OCI-LY3 (cell line): ENCODE measurements at regions not wholly inside any gene's neighbourhood (a gene's known extent, or its start where the extent isn't known, plus 50 kb on each side); places are given as distances from the start of the nearest gene placed in this dataset.

Experiments
- EZH2phosphoT487 ChIP-seq: fragments of 200-600 bp; shearing (Covaris generic); IDR thresholded peaks from 2 replicates; pipeline ENCODE4 v1.6.1; 2018; ENCODE audit warnings: antibody characterized with exemption, mixed run types, low read depth
- TF ChIP-seq, protein P1 (sequence below): fragments of 200-600, 300-600 bp; sonication (generic); IDR thresholded peaks from 2 replicates; pipeline ENCODE4 v1.5.1; 2014; ENCODE audit warnings: antibody characterized with exemption, low read length, low read depth

DNA sequence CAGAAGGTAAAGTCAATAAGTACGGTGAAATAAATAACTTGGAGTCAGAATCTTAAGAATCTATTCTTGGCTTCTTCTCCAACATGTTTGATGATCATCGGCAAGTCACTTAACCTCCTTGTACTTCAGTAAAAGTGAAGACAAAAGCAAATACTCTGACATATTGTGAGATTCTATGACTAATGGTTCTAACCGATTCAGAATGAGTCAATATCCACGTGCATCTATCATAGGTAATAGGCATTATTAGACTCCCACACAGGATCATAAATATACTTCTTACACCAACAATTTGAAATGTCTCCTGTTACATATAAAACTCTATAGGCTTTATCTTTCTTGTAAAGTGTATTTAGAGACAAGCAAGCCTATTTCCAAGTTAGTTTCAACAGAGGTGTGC lies 144.4 kb upstream of the ATXN7L3B start:
- TF ChIP-seq, protein P1, sequence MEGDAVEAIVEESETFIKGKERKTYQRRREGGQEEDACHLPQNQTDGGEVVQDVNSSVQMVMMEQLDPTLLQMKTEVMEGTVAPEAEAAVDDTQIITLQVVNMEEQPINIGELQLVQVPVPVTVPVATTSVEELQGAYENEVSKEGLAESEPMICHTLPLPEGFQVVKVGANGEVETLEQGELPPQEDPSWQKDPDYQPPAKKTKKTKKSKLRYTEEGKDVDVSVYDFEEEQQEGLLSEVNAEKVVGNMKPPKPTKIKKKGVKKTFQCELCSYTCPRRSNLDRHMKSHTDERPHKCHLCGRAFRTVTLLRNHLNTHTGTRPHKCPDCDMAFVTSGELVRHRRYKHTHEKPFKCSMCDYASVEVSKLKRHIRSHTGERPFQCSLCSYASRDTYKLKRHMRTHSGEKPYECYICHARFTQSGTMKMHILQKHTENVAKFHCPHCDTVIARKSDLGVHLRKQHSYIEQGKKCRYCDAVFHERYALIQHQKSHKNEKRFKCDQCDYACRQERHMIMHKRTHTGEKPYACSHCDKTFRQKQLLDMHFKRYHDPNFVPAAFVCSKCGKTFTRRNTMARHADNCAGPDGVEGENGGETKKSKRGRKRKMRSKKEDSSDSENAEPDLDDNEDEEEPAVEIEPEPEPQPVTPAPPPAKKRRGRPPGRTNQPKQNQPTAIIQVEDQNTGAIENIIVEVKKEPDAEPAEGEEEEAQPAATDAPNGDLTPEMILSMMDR: no peak
- TF ChIP-seq EZH2phosphoT487: no peak
